NB4 (cell line): ENCODE measurements at regions not wholly inside any gene's neighbourhood (a gene's known extent, or its start where the extent isn't known, plus 50 kb on each side); places are given as distances from the start of the nearest gene placed in this dataset.

ENCODE experiments used
- MYC ChIP-seq: IDR thresholded peaks from 2 replicates; pipeline ENCODE4 v1.6.1; 2011; ENCODE audit warnings: low read depth, low read length
- POLR2A ChIP-seq: IDR thresholded peaks from 2 replicates; pipeline ENCODE4 v1.6.1; 2011; ENCODE audit warnings: mild to moderate bottlenecking; ENCODE audit not compliant: insufficient read length; ENCODE audit errors: extremely low read depth
- TF ChIP-seq, protein P1 (sequence below): IDR thresholded peaks from one replicate; pipeline ENCODE4 v1.5.1; 2012; ENCODE audit warnings: low read depth, low read length
- TF ChIP-seq, protein P2 (sequence below): IDR thresholded peaks from 2 replicates; pipeline ENCODE4 v1.6.1; 2011; ENCODE audit warnings: low read depth, low read length

DNA sequence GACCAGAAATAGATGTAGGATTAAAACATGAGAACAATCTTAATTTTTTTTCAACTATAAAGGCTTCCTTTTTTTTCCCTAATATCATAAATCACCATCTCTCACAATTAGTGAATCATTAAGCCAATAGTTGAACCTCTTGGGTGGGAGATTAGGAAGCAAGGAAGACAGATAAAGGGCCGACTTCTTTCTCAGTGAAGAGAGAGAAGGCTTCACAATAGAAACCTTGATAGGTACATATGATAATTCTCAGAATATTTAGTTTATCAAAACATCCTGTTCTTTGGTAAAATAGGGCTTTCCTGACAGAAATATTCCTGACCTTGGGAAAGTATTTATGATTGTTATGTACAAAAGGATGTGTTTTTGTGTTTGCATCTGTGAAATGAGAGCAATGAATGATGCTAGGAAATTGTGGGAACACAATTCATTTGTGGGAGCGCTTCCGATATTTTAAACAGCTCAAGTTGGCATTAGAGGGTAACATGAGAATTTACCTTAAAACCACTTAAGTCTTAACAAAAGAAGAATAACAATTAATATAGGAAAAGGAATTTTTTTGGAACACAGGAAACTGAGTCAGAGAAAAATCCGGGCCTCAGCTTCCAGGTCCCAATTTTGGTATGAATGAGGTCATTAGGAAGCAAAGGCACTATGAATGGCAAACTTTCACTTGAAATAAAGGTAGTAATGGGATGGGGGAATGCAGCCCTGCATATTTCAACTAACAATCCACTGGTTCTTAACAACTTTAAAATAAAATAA is 263.2 kb upstream of the TGFBR2 start:
- TF ChIP-seq, protein P1, sequence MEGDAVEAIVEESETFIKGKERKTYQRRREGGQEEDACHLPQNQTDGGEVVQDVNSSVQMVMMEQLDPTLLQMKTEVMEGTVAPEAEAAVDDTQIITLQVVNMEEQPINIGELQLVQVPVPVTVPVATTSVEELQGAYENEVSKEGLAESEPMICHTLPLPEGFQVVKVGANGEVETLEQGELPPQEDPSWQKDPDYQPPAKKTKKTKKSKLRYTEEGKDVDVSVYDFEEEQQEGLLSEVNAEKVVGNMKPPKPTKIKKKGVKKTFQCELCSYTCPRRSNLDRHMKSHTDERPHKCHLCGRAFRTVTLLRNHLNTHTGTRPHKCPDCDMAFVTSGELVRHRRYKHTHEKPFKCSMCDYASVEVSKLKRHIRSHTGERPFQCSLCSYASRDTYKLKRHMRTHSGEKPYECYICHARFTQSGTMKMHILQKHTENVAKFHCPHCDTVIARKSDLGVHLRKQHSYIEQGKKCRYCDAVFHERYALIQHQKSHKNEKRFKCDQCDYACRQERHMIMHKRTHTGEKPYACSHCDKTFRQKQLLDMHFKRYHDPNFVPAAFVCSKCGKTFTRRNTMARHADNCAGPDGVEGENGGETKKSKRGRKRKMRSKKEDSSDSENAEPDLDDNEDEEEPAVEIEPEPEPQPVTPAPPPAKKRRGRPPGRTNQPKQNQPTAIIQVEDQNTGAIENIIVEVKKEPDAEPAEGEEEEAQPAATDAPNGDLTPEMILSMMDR, result no peak
- TF ChIP-seq, protein P2, sequence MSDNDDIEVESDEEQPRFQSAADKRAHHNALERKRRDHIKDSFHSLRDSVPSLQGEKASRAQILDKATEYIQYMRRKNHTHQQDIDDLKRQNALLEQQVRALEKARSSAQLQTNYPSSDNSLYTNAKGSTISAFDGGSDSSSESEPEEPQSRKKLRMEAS, result no peak
- TF ChIP-seq POLR2A (no peak), MYC (no peak)
